ENCODE measurements at regions not wholly inside any gene's neighbourhood (a gene's known extent, or its start where the extent isn't known, plus 50 kb on each side); places are given as distances from the start of the nearest gene placed in this dataset.
"Not testable (repeated sequence)": the region's sequence is repeated elsewhere in the genome, so short reads cannot be mapped to it uniquely, and the experiment has no call there.

DNA sequence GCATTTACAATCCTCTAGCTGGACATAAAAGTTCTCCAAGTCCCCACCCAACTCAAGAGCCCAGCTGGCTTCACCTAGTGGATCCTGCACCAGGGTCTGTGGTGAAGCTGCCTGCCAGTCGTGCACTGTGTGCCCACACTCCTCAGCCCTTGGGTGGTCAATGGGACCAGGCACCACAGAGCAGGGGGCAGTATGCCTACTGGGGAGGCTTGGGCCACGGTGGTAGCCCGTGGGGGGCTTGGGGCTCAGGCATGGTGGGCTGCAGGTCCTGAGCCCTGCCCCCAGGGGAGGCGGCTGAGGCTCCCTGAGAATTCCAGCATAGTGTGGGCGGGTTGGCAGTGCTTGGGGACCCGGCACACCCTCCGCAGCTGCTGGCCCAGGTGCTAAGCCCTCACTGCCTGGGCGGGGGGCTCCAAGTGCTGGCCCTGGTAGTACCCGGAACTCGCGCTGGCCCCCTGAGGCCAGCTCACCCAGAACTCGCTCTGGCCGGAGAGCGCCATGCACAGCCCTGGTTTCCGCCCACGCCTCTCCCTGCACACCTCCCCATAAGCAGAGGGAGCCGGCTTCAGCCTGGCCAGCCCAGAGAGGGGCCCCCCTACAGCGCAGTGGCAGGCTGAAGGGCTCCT lies 1473.4 kb downstream of the SUCLG1 start:
- no peak for DNase-seq (ENCODE audit: low read depth in 3 of 3)

DNA sequence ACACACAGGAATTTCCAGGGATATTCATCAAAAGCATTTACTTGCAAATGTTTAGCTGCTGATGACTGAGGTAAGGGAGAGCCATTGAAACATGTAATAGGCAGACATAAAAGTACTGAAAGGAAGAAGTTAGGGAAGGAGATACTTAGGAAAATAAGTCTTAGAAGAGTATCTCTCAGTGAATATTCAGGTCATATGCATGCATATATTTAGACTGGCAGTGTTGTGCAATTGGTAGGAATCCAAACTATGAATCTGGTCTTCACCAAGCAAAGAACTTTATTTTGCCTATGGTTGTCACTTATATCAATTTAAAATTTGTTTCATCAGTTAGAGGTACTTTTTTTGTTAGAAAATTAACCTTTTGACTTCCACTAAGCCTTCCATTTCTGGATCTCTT lies 1490.7 kb downstream of the SUCLG1 start:
- DNase-seq (ENCODE audit: low read depth in 3 of 3) = no peak

DNA sequence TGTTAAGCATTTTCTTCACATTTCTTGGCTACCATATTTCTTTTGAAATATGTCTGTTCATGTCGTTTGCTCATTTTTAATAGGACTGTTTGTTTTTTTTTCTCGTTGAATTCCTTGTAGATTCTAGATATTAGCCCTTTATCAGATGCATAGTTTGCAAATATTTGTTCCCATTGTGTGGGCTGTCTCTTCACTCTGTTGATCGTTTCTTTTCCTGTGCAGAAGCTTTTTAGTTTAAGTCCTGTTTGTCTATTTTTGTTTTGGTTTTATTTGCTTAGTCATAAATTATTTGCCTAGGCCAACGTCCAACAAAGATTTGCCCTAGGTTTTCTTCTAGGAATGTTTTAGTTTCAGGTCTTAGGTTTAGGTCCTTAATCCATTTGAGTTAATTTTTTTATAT lies 1494.7 kb downstream of the SUCLG1 start:
- DNase-seq (ENCODE audit: low read depth in 3 of 3) = no peak

DNA sequence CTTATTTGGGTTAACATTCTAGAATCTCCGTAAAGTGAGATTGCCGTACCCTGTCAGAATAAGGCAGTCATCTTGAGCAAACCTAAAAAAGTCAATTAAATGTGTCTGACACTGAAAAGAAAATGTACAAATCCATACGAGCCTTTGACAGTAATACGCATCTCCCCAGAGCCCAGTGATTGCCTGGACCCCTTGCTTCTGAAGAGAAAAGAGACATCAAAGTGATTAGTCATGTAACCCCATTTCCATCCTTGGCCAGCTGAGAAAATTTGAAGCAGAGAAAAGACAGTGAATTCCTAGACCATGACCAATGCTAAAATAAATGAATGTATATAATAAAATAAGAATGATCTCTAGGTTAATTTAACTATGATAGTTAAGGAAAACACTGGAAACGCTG lies 1499.4 kb downstream of the SUCLG1 start:
- no peak for DNase-seq (ENCODE audit: low read depth in 3 of 3)

DNA sequence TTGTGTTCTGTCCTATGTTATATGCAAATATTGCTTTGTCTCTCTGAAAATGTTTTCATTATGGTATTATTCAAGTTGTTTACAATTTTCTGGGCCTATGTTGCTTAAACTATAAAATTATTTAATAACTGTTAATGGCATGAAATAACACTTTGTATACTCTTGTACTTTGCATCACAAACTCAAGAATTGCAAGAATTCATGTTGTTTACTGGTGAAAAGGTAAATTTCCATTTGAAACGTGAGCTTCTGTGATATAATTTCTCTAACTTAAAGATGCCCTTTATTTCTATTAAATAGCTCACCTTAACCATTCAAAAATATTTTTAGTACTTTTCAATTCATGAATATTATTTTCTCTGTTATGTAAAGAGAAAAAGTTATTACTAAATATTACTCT lies 1504.2 kb downstream of the SUCLG1 start:
- DNase-seq (ENCODE audit: low read depth in 3 of 3) = no peak

DNA sequence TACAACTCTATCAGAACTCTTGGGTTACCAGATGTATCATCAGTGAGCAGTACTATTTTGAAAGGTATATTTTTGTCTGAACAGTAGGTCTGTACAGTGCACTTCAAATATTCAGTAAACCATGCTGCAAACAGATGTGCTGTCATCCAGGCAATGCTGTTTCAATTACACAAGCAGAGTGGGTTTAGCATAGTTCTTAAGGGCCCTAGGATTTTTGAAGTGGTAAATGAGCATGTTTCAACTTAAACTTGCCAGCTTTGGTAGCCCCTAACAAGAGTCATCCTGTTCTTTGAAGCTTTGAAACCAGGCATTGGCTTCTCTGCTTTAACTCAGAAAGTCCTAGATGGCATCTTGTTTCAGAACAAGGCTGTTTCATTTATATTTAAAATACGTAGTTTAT lies 1519.9 kb downstream of the SUCLG1 start:
- DNase-seq (ENCODE audit: low read depth in 3 of 3) = no peak

DNA sequence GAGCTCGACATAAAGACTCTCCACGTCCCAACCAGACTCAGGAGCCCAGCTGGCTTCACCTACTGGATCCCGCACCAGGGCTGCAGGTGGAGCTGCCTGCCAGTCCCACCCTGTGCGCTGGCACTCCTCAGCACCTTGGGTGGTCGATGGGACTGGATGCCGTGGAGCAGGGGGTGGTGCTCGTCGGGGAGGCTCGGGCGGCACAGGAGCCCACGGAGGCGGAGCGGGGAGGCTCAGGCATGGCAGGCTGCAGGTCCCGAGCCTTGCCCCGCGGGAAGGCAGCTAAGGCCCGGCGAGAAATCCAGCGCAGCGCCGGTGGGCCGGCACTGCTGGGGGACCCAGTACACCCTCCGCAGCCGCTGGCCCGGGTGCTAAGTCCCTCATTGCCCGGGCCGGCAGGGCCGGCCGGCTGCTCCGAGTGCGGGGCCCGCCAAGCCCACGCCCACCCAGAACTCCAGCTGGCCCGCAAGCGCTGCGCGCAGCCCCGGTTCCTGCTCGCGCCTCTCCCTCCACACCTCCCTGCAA lies 1520.7 kb downstream of the SUCLG1 start:
- DNase-seq (ENCODE audit: low read depth in 3 of 3) = not testable (repeated sequence)

DNA sequence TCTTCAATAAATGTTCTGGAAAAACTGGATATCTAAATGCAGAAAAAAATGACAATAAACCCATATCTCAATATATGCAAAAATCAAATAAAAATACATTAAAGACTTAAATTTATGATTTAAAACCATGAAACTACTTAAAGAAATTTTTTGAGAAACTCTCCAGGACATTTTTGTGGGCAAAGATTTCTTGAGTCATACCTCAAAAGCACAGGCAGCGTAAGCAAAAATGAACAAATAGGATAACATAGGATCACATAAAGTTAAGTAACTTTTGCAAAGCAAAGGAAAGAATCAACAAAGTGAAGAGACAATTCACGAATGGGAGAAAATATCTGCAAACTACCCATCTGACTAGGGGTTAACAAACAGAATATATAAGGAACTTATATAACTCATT lies 1545.5 kb downstream of the SUCLG1 start:
- no peak for DNase-seq (ENCODE audit: low read depth in 3 of 3)

DNA sequence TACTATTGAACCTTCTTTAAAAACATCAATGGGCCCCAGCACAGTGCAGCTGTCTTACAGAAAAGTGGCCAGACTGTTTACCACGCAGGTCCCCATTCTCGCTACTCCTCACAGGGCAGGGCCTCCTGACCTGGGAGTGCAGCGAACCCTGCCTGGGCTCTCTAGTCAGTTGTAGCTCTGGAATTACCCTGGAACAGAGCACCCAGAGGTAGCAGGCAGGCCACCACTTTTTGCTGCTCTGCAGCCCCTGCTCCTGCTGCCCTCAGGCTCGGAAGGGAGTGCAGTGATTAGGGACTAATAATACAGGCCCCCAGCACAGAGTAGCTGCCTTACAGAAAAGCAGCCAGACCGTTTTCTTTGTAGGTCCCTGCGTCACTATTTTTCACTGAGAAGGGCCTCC lies 1563.0 kb downstream of the SUCLG1 start:
- no peak for DNase-seq (ENCODE audit: low read depth in 3 of 3)

DNA sequence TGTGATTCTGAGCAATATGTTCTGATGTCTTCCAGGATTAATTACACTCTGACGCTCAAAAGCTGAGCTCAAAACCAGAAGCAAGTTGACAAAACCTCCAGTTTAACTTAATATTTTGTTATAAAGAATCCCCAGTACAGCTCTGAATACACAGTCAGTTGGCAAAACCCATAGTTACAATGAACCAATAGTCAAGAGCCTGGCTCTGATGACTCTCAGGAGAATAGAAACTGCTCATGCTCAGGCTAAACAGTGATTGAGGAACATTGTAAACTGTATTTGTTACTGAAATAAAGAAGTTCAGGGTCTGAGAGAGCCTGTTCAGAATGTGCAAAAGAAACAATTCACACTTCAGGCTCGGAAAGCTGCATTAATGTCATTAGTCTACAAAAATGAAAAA lies 1565.9 kb downstream of the SUCLG1 start:
- DNase-seq (ENCODE audit: low read depth in 3 of 3) = no peak

DNA sequence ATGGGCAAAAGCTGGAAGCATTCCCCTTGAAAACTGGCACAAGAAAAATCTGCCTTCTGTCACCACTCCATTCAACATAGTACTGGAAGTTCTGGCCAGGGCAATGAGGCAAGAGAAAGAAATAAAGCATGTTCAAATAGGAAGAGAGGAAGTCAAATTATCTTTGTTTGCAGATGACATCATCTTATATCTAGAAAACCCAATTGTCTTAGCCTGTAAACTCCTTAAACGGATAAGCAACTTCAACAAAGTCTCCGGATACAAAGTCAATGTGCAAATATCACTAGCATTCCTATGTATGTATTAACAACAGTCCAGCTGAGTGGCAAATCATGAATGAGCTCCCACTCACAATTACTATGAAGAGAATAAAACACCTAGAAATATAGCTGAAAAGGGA lies 1579.3 kb downstream of the SUCLG1 start:
- no peak for DNase-seq (ENCODE audit: low read depth in 3 of 3)

DNA sequence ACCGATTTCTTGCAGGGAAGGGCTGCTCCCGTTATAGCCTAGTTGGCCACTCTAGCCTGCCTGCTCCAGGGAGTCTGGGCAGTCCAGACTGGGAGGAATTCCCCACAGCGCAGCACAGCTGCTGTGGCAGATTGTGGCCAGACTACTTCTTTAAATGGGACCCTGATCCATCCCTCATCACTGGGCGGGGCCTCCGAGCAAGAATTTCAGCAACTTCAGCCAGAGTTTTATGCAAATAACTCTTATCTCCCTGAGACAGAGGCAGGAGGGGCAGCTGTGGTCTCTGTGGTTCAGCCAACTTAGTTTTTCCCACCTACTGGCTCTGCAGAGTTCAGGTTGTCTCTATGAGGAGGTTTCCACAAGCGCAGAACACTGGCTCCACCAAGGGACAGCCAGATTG lies 1583.2 kb downstream of the SUCLG1 start:
- DNase-seq (ENCODE audit: low read depth in 3 of 3) = no peak

DNA sequence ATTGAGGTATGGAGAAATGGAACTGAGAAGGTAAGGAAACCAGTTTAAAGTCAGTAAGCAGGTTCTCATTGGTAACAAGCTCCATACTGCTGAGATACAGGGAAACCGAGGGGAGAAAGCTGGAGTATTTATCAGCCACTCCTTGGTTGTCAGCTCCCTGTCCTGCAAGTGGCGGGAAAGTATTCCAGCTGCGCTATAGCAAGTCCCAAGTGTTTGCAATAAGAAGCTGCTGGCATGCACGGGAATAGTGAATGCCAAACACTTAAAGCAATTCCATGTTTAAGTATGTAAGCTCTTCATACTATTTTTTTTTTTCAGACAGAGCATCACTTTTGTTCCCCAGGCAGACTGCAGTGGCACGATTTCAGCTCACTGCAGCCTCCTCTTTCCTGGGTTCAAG lies 1601.1 kb downstream of the SUCLG1 start:
- no peak for DNase-seq (ENCODE audit: low read depth in 3 of 3)

DNA sequence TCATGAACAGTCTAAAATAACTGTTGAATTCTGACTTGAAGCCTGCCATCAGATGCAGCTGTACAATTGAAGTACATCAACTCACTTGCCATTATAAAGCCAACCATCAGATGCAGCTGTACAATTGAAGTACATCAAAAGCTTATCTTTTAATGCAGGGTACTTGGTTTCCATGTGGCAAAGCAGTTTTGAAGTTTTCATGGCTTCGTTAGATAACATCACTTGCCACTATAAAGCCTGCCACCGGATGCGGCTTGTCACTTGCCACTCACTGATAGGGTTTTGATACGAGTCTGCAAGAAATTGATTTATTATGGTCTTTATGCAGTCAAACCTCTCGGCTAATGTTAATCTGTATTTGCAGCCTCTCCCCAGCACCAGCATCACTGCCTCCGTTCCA lies 1605.8 kb downstream of the SUCLG1 start:
- DNase-seq (ENCODE audit: low read depth in 3 of 3) = no peak

DNA sequence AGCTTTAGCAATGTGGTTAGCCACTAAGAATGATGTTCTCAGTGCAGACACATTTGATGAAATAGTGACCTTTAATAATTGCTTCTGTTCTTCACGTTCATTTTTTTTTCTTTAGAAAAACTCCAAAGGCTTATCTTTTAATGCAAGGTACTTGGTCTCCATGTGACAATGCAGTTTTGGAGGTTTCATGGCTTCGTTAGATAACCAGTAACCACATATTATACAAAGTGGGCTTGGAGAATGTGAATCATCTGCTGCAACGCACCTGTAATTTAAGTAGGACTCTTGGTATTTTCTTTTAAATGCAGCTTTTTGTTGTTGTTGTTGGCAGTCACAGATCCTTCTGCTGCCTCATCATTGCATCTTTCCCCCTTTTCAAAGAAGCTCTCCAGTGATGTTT lies 1606.3 kb downstream of the SUCLG1 start:
- no peak for DNase-seq (ENCODE audit: low read depth in 3 of 3)

DNA sequence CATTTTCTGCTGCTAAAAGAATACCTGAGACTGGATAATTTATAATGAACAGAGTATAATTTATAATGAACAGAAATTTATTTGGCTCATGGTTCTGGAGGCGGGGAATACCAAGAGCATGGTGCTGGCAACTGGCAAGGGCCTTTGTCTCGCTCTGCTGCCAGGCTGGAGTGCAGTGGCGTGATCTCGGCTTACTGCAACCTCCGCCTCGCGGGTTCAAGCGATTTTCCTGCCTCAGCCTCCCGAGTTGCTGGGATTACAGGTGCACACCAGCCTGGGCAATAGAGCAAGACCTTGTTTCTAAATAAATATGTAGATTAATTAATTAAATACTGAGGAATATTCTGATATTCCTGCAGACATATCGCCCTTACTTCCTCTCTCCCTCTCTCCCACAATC lies 1610.8 kb downstream of the SUCLG1 start:
- DNase-seq (ENCODE audit: low read depth in 3 of 3) = no peak

DNA sequence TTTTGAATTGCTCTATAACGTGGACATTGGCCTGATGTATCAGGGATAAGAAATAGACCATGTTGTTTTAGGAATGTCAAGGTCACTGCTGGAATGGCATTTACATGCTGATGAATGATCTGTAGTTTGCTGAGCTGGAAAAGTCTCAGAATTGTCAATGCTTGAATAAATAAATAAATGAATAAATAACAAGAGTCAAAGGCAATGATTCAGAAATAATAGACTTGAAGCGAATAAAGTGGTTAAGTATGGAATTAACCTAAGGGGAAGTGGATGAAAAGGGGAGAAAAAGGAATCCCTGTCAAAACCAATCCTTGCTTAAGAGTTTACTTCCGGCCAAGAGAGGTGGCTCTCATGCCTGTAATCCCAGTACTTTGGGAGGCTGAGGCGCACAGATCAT lies 1620.0 kb downstream of the SUCLG1 start:
- no peak for DNase-seq (ENCODE audit: low read depth in 3 of 3)

DNA sequence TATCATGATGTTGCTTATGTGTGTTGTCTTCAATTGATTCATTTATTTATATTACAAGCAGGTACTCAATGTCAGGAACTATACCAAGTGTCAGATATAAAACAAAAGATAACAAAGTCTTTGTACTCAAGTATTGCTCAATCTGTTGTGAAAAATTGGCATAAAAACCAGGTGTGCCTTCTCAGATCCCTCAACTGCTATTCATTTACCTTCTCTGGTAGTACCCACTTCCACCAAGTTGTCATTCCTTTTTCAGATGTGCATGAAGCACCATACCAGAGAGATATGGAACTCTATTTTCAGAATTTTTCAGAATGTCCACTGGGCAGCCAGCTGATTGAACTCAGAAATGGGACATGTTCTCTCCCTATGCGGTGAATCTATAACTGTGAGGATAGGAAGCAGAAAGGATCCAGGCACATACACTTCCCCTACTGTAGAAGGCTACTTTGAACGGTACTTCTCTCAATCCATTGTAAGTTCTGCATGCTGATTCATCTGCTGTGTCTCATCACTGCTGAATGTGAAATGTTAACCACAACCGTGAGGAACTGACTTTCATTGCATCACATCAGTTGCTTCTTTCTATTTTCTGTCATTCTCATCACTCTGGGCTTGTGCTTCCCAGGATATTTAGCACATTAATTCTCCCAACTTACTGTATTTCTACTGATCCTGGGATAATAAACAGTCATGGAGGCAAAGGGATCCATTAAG lies 1621.3 kb downstream of the SUCLG1 start:
- DNase-seq (ENCODE audit: low read depth in 3 of 3) = no peak

DNA sequence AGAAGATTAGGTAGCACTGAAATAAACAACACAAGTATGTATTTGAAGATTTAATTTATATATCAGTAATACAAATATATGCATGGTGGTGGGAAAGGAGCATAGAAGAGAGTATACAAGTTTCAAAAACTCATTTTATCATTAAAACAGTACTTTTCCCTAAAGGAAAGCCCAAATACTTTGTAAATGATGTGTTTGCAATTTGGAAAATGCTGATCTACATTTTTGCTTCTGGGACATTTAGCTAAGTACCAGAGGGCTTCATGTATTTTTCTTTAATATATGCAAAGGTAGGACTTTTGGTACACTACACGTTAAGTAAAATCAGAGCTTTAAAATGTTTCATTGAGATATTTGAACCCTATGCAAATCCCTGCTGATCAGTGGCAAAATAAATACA lies 1624.2 kb downstream of the SUCLG1 start:
- DNase-seq (ENCODE audit: low read depth in 3 of 3) = no peak

DNA sequence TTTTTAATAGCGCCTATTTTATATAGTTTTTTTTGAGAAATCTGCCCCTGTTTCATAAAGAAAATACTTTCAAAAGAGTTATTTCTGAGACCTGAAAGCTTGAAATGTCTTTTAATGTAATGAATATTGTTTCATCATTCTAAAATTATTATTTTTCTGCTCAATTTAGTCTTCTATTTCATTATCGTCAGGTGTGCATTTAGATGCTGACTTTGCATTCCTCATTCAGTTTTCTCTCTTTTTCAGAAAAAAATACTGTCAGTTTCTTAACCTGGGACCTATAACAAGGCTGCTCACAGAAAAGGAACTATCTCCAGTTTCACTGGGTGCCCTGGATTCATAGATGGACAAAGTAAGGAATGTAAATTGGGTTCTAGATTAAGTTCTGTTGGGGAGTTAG lies 1631.7 kb downstream of the SUCLG1 start:
- DNase-seq (ENCODE audit: low read depth in 3 of 3) = no peak

DNA sequence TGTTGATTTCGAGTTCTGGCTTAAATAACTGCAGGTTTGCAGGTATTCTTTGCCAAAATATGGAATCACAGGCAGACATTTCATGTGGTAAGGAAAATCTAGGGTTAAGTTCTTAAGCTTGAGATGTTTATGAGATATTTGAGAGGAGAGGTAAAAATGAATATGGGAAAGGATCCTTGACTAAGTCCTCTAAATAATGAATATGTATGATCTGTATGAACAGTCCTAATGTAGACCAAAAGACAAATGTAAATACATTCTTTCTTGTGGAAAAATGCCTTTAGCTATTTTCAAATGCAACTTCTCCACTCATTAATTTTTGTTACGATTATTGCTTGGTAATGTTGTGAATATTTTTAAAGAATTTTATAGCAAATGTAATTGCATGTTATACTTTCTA lies 1632.6 kb downstream of the SUCLG1 start:
- DNase-seq (ENCODE audit: low read depth in 3 of 3) = no peak

DNA sequence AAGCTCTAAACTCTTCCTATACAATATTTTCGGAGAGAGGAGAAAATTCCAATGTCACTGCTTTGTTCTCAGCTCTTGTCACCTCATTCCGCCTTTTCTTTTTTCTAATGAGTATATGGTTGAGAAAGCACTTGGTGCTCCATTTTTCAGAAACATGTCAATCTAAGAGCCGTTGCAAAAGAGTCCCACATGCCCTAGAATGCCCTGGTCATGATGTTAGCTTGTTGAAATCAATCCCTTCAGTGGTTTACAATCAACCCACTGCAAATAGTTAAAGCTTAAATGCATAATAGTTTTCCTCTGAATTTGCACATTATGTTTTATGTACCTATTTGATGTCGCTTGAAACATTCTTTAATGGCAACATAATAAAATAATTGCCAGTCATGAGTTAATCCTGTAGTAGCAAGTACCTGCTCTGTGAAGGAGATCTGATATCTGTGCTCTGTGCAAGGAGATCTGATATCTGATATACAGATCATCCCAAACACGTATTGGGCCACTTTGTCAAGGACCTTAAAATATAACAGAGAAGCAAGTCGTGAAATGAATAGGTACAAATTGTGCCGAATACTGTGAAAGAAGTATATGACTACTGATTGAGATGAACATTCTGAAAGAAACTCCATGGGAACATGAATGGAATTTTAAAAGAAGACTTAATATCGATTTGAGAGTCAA lies 1633.5 kb downstream of the SUCLG1 start:
- no peak for DNase-seq (ENCODE audit: low read depth in 3 of 3)

DNA sequence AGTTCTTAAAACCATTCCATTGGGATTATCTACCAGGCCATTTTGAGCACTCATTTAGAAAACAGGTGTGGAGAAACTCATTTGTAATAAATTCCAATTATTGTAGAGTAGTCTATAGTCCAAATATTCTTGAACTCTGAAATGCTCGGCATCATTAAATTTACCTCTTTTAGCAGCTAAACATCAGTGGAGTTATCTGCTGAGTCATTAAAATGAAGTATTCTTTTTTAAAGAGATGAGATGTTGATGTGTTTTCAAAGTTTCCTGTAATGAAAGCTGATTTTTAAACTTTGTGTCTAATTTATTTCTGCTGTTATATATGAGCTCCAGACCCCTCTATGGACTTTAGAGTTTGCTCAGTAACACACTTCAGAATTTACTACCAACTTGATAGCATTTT lies 1635.2 kb downstream of the SUCLG1 start:
- DNase-seq (ENCODE audit: low read depth in 3 of 3) = no peak

Measured in stimulated activated CD4-positive, alpha-beta T cell treated with anti-CD3 and anti-CD28 coated beads, TNF-alpha, amount 100 ng/mL, for 4 hours (primary cell).